GM10266 (cell line): ENCODE measurements at regions not wholly inside any gene's neighbourhood (a gene's known extent, or its start where the extent isn't known, plus 50 kb on each side); places are given as distances from the start of the nearest gene placed in this dataset.

Source experiments
- DNase-seq: peaks from one replicate; pipeline ENCODE4 v3.0.0; 2012; ENCODE audit errors: extremely low spot score
- TF ChIP-seq, protein P1 (sequence below): IDR thresholded peaks from 2 replicates; pipeline ENCODE4 v1.5.1; 2012; ENCODE audit warnings: mild to moderate bottlenecking, low read depth; ENCODE audit not compliant: control insufficient read depth, insufficient read depth; ENCODE audit errors: missing control alignments

DNA sequence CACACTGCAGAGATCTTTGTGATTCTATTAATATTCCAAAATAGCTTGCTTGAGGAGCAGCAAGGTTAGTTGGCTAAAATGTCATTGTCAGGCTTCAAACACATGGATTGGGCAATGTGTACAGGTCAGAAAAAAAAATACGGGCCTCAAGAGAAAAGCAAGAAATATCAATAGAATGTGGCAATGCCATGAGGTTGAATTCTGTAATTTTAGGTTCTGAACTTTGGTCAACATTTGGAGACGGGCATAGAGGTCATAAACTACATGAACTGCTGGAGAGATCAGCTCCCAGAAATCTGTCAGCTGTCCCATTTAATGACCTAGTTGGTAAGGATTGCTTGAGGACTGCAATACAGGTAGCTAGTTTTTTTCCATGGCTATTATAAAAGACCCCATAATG lies 445.8 kb downstream of the HTR1B start:
- DNase-seq = no peak
- TF ChIP-seq, protein P1, sequence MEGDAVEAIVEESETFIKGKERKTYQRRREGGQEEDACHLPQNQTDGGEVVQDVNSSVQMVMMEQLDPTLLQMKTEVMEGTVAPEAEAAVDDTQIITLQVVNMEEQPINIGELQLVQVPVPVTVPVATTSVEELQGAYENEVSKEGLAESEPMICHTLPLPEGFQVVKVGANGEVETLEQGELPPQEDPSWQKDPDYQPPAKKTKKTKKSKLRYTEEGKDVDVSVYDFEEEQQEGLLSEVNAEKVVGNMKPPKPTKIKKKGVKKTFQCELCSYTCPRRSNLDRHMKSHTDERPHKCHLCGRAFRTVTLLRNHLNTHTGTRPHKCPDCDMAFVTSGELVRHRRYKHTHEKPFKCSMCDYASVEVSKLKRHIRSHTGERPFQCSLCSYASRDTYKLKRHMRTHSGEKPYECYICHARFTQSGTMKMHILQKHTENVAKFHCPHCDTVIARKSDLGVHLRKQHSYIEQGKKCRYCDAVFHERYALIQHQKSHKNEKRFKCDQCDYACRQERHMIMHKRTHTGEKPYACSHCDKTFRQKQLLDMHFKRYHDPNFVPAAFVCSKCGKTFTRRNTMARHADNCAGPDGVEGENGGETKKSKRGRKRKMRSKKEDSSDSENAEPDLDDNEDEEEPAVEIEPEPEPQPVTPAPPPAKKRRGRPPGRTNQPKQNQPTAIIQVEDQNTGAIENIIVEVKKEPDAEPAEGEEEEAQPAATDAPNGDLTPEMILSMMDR = no peak

DNA sequence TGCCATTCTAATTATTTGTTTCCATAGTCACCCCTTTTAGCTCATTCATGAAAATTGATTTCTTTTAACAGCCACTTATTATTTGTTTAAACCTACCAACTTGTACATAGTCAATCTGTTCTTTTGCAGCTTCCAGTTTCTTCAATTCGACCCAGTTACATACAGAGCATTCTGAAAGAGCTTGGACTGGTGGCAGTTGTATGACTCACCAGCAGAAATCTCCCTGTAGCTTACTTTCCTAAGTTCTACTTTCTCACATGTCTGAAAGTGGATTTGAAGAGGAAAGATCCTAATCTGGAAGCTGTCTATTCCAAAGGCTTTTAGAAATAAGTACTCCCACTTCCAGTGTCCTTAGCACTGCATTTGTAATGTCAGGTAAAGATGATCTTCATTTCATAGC lies 447.9 kb downstream of the HTR1B start:
- DNase-seq = no peak
- TF ChIP-seq, protein P1 = no peak

DNA sequence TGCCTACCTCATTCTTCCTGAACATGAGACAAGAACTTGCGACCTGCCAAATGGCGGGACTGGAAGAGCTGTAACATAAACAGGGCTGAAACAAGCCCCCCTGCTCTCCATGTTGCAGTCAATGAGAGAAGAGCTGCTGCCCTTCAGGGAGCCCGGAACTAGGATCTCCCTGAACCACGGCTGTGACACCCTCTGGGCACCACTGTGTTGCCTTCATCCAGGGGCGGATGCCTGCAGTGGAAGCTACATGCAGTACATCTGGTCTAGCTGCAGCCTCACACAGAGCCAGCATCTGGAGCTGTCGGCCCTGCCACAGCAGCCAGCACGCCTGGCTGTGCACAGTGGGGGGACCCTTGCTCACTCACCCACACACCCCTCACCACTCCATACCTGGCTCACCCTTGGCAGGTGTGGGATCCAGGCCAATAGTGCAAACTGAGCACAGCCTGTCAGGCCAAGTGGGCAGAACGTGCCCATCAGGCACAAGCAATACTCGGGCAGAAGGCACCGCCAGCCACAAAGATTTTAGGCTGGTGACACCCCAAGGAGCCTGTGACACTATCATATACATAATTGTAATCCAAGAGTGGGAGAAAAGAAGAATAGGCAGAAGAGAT lies 451.3 kb downstream of the HTR1B start:
- TF ChIP-seq, protein P1 = no peak
- no peak for DNase-seq

DNA sequence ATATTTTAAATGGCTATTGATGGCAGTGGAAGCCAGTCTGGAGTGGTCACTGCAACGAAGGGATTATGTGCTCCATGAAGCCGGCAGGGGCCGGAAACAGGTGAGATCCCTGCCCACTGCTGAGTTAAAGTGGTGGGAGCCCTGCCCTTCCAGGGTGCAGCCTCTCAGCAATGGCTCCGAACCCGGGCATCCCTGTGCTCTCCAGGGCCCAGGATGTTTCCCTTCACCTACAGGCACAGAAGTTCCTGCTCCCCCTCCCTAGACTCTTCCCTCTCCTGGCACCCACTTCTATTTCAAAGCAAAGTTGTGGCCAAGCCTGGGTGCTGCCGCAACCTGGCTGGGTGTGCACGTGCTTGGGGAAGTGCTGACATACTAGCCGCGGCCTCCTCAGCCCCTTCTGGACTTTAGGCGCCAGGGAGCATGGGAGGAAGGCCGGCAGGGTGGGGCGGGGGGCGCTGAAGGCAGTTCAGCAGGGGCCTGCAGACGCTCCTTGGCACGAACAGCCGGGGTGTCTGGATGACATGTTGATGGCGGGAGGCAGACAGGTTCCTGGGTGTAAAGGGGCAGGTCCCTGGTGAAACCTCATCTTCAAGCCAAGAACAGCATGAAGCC lies 452.3 kb downstream of the HTR1B start:
- TF ChIP-seq, protein P1 = no peak
- no peak for DNase-seq

DNA sequence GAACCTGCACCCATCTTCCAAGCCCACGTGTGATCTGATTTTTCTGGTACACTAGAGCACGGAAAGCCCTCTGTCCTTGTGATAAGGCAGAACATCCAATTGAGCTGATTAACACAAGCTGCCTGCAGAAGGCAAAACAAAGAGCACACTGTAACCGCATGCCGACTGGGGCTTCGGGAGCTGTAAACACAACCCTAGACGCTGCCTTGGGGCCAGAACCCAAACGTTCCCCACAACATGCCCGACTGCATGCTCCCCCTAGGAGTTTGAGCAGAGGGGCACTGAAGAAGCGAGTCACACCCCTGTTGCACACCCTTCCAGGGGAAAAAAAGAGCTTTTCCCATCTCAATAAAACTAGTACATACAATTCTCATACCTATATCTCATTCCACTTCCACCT lies 470.7 kb downstream of the HTR1B start:
- no peak for DNase-seq
- TF ChIP-seq, protein P1 = no peak

DNA sequence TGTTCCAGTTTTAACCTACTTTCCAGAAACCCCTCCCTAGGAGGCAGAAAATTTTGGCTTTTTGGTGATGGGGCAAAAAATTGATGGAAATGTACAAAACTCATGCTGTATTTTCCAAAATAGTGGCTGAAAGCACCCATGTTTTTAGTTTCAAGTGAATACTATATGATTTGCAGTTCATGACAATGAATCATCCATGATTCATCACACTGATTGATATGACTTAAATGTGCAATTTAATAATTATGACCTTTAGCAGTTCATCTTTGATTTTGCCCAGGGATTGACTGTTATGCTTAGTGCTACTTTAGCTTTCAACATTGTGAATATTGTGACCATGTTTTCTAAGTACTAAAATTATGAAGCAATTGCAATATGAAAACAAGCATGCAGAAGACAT lies 478.7 kb downstream of the HTR1B start:
- DNase-seq = no peak
- TF ChIP-seq, protein P1 = no peak

DNA sequence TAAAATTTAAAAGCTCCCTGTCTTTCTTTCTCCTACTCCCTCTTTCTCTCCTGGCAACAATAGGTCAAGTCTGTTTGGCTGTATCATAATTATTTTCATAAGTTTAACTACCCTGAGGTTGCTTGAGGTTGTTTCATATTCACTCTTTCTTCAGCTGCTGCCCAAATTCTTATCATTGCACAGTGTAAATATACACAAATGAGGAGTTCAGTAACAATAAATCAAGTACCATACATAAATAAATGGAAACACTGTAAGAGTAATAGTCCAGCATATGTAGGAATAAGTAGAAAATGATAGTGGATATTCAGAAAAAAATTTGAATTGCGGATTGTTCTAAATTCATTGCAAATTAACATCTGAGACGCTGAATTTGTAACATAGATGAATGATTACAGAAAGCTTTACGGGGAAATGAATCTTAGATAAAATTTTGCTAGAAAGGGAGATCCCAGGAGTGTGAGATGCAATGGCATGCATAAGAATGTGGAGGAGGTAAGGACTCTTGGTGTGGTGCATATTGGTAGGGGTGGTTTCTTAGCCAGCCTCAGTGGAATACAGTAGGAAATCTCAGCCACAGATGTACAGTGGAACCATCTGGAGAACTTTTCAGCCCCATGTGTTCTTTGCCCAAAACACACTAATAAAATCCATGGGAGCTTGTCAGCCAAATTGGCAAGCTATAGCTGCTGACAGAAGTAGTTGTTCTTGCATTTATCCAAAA lies 480.7 kb downstream of the HTR1B start:
- TF ChIP-seq, protein P1 = no peak
- DNase-seq = no peak
